ENCODE measurements at regions not wholly inside any gene's neighbourhood (a gene's known extent, or its start where the extent isn't known, plus 50 kb on each side); places are given as distances from the start of the nearest gene placed in this dataset.
"Not testable (repeated sequence)": the region's sequence is repeated elsewhere in the genome, so short reads cannot be mapped to it uniquely, and the experiment has no call there.

- DNase-seq: no peak
Observed at GRCh38 chr12:86521870-86522269, 265.7 kb upstream of the MGAT4C start.

- no peak for DNase-seq
Observed at GRCh38 chr12:86513226-86513625, 257.0 kb upstream of the MGAT4C start.

- no peak for DNase-seq
Observed at GRCh38 chr12:86496595-86496994, 240.4 kb upstream of the MGAT4C start.

- no peak for DNase-seq
Observed at GRCh38 chr12:86484473-86484872, 228.3 kb upstream of the MGAT4C start.

GRCh38 chr12:86473231-86473630 is 217.0 kb upstream of the MGAT4C start:
- no peak for DNase-seq

GRCh38 chr12:86456776-86457175 is 200.6 kb upstream of the MGAT4C start:
- DNase-seq: no peak

- DNase-seq: no peak
Observed at GRCh38 chr12:86456241-86456640, 200.1 kb upstream of the MGAT4C start.

GRCh38 chr12:86445356-86445755 is 189.2 kb upstream of the MGAT4C start:
- DNase-seq: no peak

- no peak for DNase-seq
Observed at GRCh38 chr12:86435053-86435452, 178.9 kb upstream of the MGAT4C start.

GRCh38 chr12:86429824-86430223 is 173.6 kb upstream of the MGAT4C start:
- no peak for DNase-seq

- no peak for DNase-seq
Observed at GRCh38 chr12:86421333-86421732, 165.1 kb upstream of the MGAT4C start.

- no peak for DNase-seq
Observed at GRCh38 chr12:86414201-86414600, 158.0 kb upstream of the MGAT4C start.

GRCh38 chr12:86411710-86412109 is 155.5 kb upstream of the MGAT4C start:
- DNase-seq: no peak

GRCh38 chr12:86407620-86408208 is 151.5 kb upstream of the MGAT4C start:
- no peak for DNase-seq

GRCh38 chr12:86389949-86390348 is 133.8 kb upstream of the MGAT4C start:
- DNase-seq: no peak

- DNase-seq: no peak
Observed at GRCh38 chr12:86387591-86388145, 131.5 kb upstream of the MGAT4C start.

- not testable (repeated sequence) for DNase-seq
Observed at GRCh38 chr12:86383759-86384158, 127.6 kb upstream of the MGAT4C start.

GRCh38 chr12:86379337-86379736 is 123.1 kb upstream of the MGAT4C start:
- no peak for DNase-seq

- DNase-seq: no peak
Observed at GRCh38 chr12:86376052-86376451, 119.9 kb upstream of the MGAT4C start.

GRCh38 chr12:86373813-86374212 is 117.6 kb upstream of the MGAT4C start:
- no peak for DNase-seq

GRCh38 chr12:86367137-86367536 is 110.9 kb upstream of the MGAT4C start:
- DNase-seq: no peak

GRCh38 chr12:86349196-86349595 is 93.0 kb upstream of the MGAT4C start:
- DNase-seq: no peak

- no peak for DNase-seq
Observed at GRCh38 chr12:86333955-86334522, 77.8 kb upstream of the MGAT4C start.

GRCh38 chr12:86331457-86331856 is 75.3 kb upstream of the MGAT4C start:
- no peak for DNase-seq

GRCh38 chr12:86331012-86331411 is 74.8 kb upstream of the MGAT4C start:
- no peak for DNase-seq
